22Rv1 (cell line): ENCODE measurements at regions not wholly inside any gene's neighbourhood (a gene's known extent, or its start where the extent isn't known, plus 50 kb on each side); places are given as distances from the start of the nearest gene placed in this dataset.

Experiments
- ZFX ChIP-seq: fragments of 450-650 bp; IDR thresholded peaks from 2 replicates; pipeline ENCODE4 v1.6.1; 2017; ENCODE audit warnings: antibody characterized with exemption, borderline replicate concordance
- TF ChIP-seq, protein P1 (sequence below): fragments of 450-650 bp; IDR thresholded peaks from 2 replicates; pipeline ENCODE4 v1.5.1; 2017; ENCODE audit warnings: mild to moderate bottlenecking

DNA sequence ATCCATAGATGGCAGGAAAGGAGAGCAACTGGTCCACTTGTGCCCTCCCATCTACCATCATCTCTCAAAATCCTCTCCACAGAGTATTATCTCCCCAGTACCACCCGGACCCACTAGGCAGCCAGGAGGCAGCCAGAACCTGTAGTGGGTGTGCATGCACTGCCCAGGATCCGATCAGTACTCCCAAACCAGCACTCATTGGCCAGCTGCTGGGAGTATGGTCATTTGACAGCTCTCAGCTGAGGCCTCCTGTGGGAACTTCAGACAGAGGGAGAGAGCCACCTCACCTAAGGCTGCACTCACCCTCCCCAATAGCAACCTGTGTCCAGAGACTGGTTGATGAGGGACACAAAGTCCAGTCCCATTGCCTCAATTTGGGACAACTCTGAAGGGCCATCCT, 286.0 kb downstream of the TRIM36 start:
- TF ChIP-seq, protein P1, sequence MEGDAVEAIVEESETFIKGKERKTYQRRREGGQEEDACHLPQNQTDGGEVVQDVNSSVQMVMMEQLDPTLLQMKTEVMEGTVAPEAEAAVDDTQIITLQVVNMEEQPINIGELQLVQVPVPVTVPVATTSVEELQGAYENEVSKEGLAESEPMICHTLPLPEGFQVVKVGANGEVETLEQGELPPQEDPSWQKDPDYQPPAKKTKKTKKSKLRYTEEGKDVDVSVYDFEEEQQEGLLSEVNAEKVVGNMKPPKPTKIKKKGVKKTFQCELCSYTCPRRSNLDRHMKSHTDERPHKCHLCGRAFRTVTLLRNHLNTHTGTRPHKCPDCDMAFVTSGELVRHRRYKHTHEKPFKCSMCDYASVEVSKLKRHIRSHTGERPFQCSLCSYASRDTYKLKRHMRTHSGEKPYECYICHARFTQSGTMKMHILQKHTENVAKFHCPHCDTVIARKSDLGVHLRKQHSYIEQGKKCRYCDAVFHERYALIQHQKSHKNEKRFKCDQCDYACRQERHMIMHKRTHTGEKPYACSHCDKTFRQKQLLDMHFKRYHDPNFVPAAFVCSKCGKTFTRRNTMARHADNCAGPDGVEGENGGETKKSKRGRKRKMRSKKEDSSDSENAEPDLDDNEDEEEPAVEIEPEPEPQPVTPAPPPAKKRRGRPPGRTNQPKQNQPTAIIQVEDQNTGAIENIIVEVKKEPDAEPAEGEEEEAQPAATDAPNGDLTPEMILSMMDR, result no peak
- no peak for TF ChIP-seq ZFX
